Gastrocnemius medialis (tissue), 4 donors: ENCODE measurements at regions not wholly inside any gene's neighbourhood (a gene's known extent, or its start where the extent isn't known, plus 50 kb on each side); places are given as distances from the start of the nearest gene placed in this dataset.

Experiments used
- CTCF ChIP-seq, 5 experiments: fragments of 450-650 bp in 3 of 5; fragments of 200-600 bp in 2 of 5; sonication (generic) in 2 of 5; IDR thresholded peaks in 4 of 5; conservative IDR thresholded peaks in 1 of 5; 1 replicate in 4 of 5; 2 replicates in 1 of 5; pipeline ENCODE4 v1.5.1; 2016 to 2019; ENCODE audit warnings: antibody characterized with exemption in 5 of 5, mild to moderate bottlenecking in 3 of 5, moderate library complexity in 3 of 5
- POLR2A ChIP-seq, 2 donors: fragments of 450-650 bp; IDR thresholded peaks; one replicate each; pipeline ENCODE4 v1.6.1; 2017; ENCODE audit warnings: antibody characterized with exemption in 2 of 2, mild to moderate bottlenecking in 2 of 2, moderate library complexity in 2 of 2

GRCh38 chr11:119798656-119799055 lies 69.7 kb upstream of the NECTIN1 start:
- TF ChIP-seq CTCF (IDR thresholded peaks at IDR 0.05 in 4 of 5, conservative IDR thresholded peaks at IDR 0.05 in 1 of 5) (no peak), POLR2A (IDR thresholded peaks at IDR 0.05) (no peak)
